ENCODE measurements at regions not wholly inside any gene's neighbourhood (a gene's known extent, or its start where the extent isn't known, plus 50 kb on each side); places are given as distances from the start of the nearest gene placed in this dataset.

- peak; percentile 33 to 87 (median 75) for DNase-seq
Observed at GRCh38 chr14:62006116-62006731, 244.0 kb downstream of the SNAPC1 start.

GRCh38 chr14:62015243-62015642 is 253.0 kb downstream of the SNAPC1 start:
- DNase-seq, result no peak

DNA sequence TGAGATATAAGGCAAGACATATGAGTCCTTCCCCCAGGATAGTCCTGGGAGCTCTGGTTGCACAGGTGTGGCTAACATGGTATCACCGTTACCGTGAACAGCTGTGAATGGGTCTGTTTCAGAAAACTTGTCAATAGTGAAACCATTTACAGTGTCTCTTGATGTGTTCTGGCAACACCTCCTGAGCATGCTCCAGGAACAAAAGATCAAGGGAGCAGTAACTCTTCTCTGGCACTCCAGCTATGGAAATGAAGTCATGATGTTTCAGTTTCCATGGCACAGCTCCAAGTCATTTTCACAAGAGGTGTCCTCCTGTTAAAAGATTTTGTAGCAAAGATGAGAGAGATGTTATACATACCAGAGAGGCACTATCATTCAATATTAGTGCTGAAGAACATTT is 253.7 kb downstream of the SNAPC1 start:
- peak; percentile 19 to 80 (median 77) for DNase-seq

- DNase-seq, result no peak
Observed at GRCh38 chr14:62017651-62018230, 255.5 kb downstream of the SNAPC1 start.

DNA sequence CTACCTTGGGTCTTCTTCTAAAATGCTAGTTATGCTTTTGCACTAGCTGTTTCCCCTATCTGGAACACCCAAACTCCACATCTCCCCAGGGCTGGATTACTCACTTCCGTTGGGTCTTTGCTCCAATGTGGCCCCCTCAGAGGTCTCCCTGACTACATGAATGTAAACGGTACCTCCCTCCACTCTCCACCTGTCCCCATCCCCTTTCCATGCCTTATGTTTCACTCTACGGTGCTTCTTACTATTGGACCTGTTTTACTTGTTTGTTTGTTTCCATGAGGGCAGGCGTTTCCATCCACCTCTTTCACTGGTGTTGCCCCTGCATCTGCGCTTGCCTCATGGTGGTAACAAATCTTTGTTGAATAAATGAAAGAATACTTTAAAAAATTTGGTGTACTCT is 256.4 kb downstream of the SNAPC1 start:
- DNase-seq, result no peak

GRCh38 chr14:62027958-62028357 is 265.7 kb downstream of the SNAPC1 start:
- DNase-seq, result no peak

DNA sequence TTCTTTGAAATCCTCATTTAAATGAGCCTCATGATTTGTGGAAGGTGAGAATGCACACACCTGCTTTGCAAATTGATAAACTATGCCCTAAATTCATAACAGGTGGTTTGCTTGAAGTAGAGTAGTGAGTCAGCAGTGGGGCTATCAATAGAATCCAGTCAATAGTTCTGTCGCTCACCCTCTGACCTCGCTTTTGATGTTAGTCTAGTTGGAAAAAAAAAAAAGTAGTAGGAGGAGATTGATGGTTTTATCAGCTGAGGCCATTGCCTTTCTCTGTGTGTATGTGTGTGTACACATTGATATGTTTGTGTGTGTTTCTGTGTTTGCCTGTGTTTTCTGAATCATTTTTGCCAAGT is 267.3 kb downstream of the SNAPC1 start:
- DNase-seq, result no peak

GRCh38 chr14:62030387-62030786 is 268.2 kb downstream of the SNAPC1 start:
- no peak for DNase-seq

DNA sequence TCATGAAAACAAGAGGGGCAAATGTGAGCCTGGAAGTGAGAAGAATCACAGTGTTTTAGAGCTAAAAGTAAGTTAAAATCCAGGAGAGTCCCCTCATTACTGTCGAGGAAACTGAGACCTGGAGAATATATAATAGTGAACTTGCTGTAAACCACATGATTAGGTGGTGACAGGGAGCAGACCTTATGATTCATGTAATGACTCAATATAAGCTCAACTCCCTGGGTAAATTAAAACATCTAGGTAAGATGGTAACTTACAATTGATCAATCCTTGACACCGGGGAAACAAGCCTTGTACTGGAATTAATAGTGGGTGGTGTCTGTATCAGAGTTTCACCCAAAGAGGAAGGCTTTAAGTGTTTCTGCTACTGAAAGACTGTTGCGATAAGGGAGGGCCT is 269.3 kb downstream of the SNAPC1 start:
- DNase-seq, result no peak

GRCh38 chr14:62053188-62053587 is 291.0 kb downstream of the SNAPC1 start:
- DNase-seq, result peak in 1 of 3 donors; percentile 17

GRCh38 chr14:62056789-62057188 is 294.6 kb downstream of the SNAPC1 start:
- no peak for DNase-seq

DNA sequence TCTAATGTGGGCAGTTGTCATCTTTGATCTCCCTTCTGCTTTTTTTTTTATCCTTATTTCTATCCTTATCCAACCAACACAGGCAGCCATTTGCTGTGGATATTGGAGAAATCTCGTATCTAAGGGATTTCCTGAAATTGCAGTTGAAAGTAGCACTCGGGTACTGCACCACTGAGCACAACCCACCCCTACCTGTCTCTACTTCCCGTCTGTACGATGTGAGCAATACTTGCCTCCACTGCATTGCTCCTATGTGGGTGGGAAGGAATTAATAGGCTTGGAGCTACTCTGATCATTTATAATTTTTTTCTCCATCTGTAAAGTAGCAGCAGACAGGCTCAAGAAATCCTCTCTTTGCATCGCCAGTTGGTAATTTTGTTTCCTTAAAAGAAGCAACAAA is 300.4 kb downstream of the SNAPC1 start:
- DNase-seq, result no peak

GRCh38 chr14:62064751-62065323 is 302.6 kb downstream of the SNAPC1 start:
- peak in 1 of 3 donors; percentile 11 for DNase-seq

- no peak for DNase-seq
Observed at GRCh38 chr14:62066304-62066703, 304.1 kb downstream of the SNAPC1 start.

DNA sequence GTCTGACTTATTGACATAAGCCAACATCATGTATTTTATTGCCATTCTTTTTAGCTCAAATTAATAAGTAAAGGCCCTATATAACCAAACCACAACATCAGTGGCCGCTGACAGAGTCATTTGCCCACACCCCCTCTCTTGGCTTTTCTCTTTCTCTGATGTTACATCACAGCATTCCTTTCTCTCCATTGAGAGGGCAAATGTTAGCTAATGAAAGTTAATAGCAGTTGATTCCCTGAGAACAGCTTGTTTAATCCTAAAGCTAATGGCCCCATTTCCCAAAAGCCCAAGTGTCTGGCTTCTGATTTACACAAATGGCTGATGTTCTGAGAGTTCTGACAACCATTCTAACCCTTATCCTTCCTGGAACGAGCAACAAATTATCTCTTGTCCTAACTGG is 308.8 kb downstream of the SNAPC1 start:
- no peak for DNase-seq

- no peak for DNase-seq
Observed at GRCh38 chr14:62076368-62076767, 314.1 kb downstream of the SNAPC1 start.

DNA sequence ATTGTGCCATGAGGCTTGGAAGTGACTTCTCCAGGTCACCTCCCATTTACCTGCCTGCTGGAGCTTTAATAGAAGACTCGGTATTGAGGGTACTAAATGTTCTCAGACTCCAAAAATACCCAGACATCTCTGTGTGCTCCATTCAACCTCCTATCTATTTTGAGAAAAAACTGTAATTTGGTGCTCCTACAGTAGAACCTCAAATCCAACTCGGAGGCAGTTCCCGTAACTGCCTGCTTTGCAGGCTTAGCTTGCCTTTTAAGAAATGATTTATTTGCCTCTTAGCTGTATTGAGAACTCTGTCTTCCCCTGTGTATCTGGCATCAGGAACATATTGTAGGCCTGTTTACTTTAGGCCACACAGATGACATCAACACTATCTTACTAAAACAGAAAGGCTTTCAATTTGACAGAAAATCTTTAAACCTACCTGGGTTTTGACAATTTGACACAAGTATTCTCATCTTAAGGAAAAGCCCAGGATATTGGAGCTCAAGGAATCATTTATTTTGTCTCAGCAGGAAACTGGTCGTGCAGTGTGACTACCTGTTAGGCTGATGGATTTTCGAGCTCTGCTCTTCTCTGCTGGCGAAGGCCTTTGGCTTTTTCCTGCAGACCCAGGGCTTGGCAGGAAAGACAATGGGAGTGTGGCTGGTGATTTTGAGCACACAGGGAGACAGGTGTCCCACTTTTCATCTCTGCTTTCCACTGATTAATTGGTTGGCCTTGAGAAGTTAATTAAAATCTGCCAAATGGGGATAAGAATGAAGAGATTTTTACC is 314.8 kb downstream of the SNAPC1 start:
- no peak for DNase-seq

- DNase-seq, result no peak
Observed at GRCh38 chr14:62077676-62078261, 315.5 kb downstream of the SNAPC1 start.

DNA sequence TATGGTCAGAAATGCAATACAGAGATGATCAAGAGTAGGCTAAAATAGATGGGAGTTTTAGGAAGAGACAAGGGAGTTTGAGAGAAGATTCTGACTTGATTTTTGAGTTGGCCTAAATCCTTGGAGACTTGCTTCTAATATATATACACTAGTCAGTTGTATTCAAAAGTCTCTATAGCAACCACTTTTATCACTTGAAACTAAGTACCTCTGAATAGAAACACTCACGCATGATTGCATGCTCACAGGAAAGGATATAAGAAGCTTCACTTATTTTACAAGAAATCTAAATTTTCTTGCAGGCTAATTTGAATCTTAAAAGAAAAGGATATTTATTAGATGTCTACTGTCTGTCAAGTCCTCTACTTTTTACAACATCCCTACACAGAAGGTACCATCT is 316.8 kb downstream of the SNAPC1 start:
- DNase-seq, result no peak

GRCh38 chr14:62081012-62081612 is 318.9 kb downstream of the SNAPC1 start:
- DNase-seq, result no peak

- no peak for DNase-seq
Observed at GRCh38 chr14:62081951-62082350, 319.7 kb downstream of the SNAPC1 start.

DNA sequence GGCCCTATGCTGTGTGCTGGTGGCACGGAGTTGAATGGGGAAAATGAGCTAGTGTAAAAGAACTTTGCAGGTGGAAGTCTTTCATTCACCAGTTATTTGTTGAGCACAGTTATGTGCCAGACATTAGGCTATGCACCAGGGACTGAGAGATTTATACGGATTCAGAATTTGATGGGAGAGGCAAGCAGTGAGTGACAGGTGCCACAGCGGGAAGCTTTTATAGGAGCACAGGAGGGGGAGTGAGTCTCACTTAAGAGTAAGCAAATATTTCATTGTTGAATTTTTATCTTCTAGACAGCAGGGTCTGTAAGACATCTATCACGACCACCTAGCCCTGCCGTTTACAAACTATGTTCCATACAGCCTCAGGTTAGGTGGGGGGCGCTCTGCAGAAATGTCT is 320.6 kb downstream of the SNAPC1 start:
- no peak for DNase-seq

Measured in muscle of back (tissue), 3 donors.